NB4 (cell line): ENCODE measurements at regions not wholly inside any gene's neighbourhood (a gene's known extent, or its start where the extent isn't known, plus 50 kb on each side); places are given as distances from the start of the nearest gene placed in this dataset.

Experiments used
- POLR2A ChIP-seq: IDR thresholded peaks from 2 replicates; pipeline ENCODE4 v1.6.1; 2011; ENCODE audit warnings: mild to moderate bottlenecking; ENCODE audit not compliant: insufficient read length; ENCODE audit errors: extremely low read depth
- TF ChIP-seq, protein P1 (sequence below): IDR thresholded peaks from one replicate; pipeline ENCODE4 v1.5.1; 2012; ENCODE audit warnings: low read depth, low read length

DNA sequence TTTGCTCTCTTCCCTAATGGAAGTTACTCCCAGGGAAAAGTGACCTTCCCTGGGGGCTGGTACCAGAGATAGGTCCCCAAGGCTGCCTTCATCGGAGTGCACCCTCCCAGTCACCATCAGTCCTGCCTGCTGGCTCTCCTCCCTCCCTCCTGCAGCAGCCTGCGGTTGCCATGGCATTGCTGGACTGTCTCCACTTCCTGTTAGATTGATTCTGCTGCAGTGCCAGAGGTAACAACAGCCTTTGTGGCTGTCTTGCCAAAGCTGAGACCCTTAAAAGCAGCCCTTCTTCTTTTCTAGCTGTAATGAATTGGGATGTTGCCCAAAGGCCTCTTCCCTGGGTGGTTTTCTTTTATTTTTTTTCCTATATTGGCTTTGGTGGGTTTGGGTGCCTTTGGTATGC is 78.1 kb upstream of the PRLR start:
- TF ChIP-seq, protein P1, sequence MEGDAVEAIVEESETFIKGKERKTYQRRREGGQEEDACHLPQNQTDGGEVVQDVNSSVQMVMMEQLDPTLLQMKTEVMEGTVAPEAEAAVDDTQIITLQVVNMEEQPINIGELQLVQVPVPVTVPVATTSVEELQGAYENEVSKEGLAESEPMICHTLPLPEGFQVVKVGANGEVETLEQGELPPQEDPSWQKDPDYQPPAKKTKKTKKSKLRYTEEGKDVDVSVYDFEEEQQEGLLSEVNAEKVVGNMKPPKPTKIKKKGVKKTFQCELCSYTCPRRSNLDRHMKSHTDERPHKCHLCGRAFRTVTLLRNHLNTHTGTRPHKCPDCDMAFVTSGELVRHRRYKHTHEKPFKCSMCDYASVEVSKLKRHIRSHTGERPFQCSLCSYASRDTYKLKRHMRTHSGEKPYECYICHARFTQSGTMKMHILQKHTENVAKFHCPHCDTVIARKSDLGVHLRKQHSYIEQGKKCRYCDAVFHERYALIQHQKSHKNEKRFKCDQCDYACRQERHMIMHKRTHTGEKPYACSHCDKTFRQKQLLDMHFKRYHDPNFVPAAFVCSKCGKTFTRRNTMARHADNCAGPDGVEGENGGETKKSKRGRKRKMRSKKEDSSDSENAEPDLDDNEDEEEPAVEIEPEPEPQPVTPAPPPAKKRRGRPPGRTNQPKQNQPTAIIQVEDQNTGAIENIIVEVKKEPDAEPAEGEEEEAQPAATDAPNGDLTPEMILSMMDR, result no peak
- TF ChIP-seq POLR2A, result no peak
